Stimulated activated naive CD8-positive, alpha-beta T cell treated with anti-CD3 and anti-CD28 coated beads, Interleukin-15, Interleukin-2, amounts not matched to agents 100 U/mL and 50 U/mL, for 24 hours (primary cell): ENCODE measurements at regions not wholly inside any gene's neighbourhood (a gene's known extent, or its start where the extent isn't known, plus 50 kb on each side); places are given as distances from the start of the nearest gene placed in this dataset.

ENCODE experiments used
- ATAC-seq: fragments of 150-1000 bp; cut with Tn5 transposase; one replicate; pipeline ENCODE4 v1.10.0; 2021
- DNase-seq: peaks from one replicate; pipeline ENCODE4 v3.0.0; 2021

DNA sequence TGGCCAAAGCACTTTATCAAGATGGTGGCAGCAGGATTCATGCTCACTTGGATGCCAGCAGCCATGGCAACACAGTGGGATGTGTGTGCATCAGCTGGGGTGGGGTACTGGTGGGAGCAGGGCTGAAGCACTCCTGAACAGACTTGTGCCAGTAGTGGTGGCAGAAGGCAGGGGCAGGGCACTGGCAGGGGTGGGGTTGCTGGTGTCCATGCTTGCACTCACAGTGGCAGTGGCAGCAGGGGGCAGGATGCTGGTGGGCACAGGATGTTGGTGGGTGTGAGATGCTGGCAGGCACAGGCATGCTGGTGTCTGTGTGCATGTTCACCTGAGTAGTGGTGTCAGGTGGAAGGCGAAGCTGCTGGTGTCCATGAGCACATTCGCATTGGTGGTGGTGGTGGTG, 161.0 kb upstream of the PMFBP1 start:
- no peak for DNase-seq
- ATAC-seq: no peak

GRCh38 chr16:72324578-72324977, 152.6 kb upstream of the PMFBP1 start:
- no peak for ATAC-seq
- DNase-seq: no peak

DNA sequence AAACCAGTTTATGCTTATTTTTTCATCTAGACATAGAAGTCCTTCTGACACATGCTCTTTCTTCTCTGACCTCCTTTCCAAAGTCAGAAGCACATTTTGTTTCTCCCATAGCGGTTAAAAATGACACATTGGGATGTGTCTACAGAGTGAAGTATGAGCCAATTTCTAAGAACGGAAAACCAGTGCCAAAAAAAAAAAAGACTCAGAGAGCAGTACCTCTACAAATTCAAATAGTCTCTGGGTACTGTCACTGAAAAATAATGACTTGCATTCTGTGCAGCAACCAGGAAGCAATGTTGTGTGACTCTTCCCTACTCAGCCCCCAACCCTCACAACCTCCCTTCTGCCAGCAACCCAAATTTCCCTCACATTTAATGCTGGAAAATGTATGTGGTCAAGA, 145.5 kb upstream of the PMFBP1 start:
- DNase-seq (no peak), ATAC-seq (no peak)

- ATAC-seq: no peak
- no peak for DNase-seq
Measured at GRCh38 chr16:72313903-72314302, 141.9 kb upstream of the PMFBP1 start.

- ATAC-seq (no peak), DNase-seq (no peak)
Measured at GRCh38 chr16:72312828-72313227, 140.9 kb upstream of the PMFBP1 start.

DNA sequence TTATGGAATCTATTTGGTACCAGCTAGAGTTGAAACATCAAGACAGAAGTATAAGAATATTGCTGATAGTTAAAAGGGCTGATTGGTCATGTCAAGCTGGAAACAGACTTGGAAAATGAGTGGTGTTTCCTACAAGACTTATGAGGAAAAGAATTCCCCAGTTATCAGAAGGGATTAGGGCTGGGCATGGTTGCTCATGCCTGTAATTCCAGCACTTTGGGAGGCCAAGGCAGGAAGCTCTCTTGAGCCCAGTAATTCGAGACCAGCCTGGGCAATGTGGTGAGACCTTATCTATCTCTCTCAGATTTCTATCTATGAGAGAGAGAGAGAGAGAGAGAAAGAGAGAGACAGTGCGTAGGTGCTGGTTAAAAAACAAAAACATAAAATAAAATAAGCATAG, 139.5 kb upstream of the PMFBP1 start:
- DNase-seq: no peak

GRCh38 chr16:72309001-72309400, 137.0 kb upstream of the PMFBP1 start:
- ATAC-seq (no peak), DNase-seq (no peak)

More for the DNA sequence above, 139.5 kb upstream of the PMFBP1 start:
- ATAC-seq: no peak

- no peak for ATAC-seq
- no peak for DNase-seq
Measured at GRCh38 chr16:72308396-72308795, 136.4 kb upstream of the PMFBP1 start.

DNA sequence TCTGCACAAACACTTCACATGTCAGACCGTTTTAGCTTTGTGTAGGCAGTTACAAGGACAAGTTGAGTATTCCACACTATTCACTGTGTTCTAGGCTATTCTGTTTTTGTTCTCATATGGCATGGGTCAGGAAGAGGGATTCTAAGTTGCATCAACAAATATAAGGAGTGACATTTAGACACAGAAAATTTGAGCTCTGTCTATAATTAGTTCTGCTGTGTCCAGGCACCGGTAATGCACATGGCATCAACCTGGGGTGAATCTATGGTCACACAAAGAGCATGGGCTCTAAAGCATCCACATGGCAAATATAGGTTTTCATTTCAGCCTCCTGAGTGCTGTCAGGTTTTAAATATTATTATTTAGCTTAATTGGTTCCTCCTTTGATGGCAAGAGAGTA, 130.4 kb upstream of the PMFBP1 start:
- no peak for DNase-seq
- ATAC-seq: no peak

DNA sequence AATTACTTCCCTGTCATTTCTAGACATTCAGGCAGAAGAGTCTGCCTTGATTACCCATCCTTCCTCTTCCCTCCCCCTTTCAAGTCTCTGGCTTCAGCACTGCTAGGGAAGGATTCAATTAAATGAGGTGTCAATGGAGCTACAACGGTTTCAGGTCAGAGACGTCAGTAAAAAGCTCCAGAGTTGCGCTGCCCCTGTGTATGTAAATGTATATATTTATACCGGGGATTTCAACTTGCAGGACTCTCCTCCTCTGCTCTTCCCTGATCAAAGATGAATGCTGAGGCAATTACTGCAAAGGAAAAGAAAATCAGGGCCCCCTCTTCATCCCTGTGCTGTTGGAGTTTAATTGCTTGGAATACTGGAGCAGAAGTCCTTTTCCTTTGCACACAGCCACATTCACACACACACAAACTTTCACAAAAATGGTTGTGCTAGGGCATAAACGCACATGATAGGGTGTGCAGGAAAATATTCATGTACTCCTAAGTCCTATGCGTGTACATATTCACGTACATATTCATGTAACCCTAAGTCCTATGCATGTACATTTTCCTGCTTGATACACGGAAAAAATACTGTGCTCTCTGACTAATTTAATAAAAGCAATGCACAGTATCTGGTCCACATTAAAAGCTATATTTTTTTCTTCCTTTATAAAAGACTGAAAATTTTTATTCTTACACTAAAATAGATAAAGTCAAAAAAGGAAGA, 129.7 kb upstream of the PMFBP1 start:
- ATAC-seq: no peak

DNA sequence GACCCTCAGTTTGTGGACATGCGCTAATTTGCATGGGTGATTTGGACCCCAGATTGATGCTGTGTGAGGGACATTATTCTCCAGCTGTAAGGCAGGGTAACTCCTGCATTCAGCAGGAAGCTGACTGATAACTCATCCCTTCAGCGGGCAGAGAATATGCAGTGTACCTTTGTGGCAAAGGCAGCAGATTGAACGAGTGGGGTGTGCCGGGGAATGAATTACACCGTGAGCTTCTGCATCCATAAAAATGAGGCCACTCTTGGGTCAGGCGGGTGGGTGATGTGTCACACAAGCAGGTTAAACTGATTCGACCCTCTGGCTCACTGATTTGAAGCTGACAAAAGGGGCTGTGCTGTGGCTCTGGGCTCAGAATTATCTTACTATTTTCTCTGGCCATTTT, 128.9 kb upstream of the PMFBP1 start:
- DNase-seq: no peak
- ATAC-seq: no peak

More for the DNA sequence above, 129.7 kb upstream of the PMFBP1 start:
- DNase-seq: no peak

DNA sequence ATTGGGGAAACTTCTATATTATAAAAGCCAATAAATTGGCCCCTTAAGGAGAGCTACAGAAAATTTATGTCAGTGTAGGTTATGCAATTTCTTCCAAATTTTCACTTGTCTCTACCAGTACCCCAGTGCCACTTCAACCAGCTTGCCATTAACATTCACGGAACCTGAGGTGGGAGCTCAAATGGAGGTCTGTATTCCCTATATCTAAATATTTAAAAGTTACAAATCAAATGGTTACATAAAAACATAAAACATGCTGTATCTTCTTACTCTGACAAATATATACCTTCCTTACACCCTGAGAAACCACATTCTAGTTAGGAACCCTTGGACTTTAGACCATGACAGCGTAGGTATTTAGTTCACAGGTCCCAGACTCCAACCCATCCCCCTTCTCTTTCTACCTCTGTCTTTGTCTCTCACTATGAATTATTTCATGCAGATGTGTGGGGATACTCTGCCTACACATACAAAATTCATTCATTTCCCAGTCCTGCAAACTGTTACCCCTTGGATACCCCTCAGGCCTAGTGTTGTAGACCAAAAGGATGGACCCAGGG, 127.8 kb upstream of the PMFBP1 start:
- ATAC-seq: no peak
- no peak for DNase-seq

GRCh38 chr16:72298961-72299360, 127.0 kb upstream of the PMFBP1 start:
- ATAC-seq (no peak), DNase-seq (no peak)

- no peak for ATAC-seq
- no peak for DNase-seq
Measured at GRCh38 chr16:72295914-72296313, 124.0 kb upstream of the PMFBP1 start.

DNA sequence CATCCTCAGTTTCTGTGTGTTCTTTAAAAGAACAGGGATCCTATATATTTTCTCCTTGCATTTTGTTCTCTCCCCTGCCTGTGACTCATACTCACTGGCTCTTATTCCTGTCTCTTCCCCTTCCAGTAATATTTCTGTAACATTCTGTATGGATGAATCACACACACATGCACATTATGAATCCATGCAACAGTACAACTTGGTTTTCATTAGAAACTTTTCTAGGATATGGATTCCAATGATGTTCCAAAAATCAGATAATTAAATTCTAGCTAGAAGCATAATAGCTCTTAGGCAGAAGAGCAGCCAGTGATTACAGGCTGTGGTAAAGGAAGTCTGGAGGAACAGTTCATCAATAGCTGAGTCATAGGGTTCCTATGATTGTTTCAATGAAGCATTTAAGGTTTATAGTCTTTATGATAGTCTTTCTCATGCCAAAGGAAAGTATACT, 119.6 kb upstream of the PMFBP1 start:
- DNase-seq: no peak
- no peak for ATAC-seq

- no peak for DNase-seq
- no peak for ATAC-seq
Measured at GRCh38 chr16:72291121-72291520, 119.2 kb upstream of the PMFBP1 start.

GRCh38 chr16:72287649-72288048, 115.7 kb upstream of the PMFBP1 start:
- DNase-seq (no peak), ATAC-seq (no peak)

- no peak for DNase-seq
- ATAC-seq: no peak
Measured at GRCh38 chr16:72286936-72287620, 115.1 kb upstream of the PMFBP1 start.

DNA sequence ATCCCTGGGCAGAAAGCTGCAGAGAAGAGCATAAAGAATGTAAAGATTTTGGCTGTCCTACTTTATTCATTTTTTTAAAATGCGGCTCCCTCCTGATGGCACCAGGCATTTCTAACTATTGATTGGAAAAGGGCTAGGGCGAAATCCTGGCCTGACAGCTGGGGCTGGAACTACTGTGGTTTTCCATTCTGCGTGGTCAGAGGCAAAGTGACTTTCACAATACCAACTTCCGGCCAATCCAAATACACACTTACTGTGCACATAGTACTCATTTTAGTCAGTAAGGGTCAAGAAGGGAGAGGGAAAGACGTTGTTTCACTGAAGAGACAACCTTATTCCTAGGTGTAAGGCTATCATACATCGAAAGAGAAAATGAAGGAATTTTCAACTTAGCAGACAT, 113.8 kb upstream of the PMFBP1 start:
- ATAC-seq (no peak), DNase-seq (no peak)

GRCh38 chr16:72285324-72285723, 113.4 kb upstream of the PMFBP1 start:
- no peak for DNase-seq
- no peak for ATAC-seq

GRCh38 chr16:72284042-72284789, 112.3 kb upstream of the PMFBP1 start:
- DNase-seq (no peak), ATAC-seq (no peak)

DNA sequence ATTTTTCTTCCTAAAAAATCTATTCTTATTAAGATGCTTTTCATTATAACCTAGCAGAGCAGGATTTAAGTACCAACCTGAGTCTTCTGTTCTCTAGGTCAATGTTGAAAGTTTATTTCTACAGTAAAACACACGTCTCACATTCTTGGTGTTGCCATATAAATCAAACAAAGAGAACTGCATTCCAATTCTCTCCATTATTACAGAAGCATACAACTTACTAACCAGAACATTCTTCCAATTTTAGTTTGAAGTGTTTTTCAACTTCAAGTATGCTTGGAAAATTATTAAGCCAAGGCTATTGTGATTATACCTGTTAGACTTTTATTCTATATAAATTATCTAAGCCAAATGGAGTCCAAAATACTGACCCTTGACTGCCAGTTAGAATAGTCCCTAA, 110.4 kb upstream of the PMFBP1 start:
- ATAC-seq (no peak), DNase-seq (no peak)

GRCh38 chr16:72278301-72278700, 106.3 kb upstream of the PMFBP1 start:
- no peak for DNase-seq
- ATAC-seq: no peak
